Lower leg skin (tissue), 4 donors: ENCODE measurements at regions not wholly inside any gene's neighbourhood (a gene's known extent, or its start where the extent isn't known, plus 50 kb on each side); places are given as distances from the start of the nearest gene placed in this dataset.

ENCODE experiments used
- DNase-seq, 2 donors: peaks; one replicate each; pipeline ENCODE4 v3.0.0-alpha.2; 2019; ENCODE audit warnings: low spot score in 2 of 2
- H3K4me3 ChIP-seq: fragments of 200-600 bp; sonication (generic); 2 replicates; pipeline ENCODE4 v1.5.1; 2017; ENCODE audit warnings: mild to moderate bottlenecking, low read depth; ENCODE audit not compliant: poor library complexity, severe bottlenecking
- POLR2A ChIP-seq, 2 donors: fragments of 450-650 bp; IDR thresholded peaks; one replicate each; pipeline ENCODE4 v1.6.1; 2016 to 2017; ENCODE audit warnings: antibody characterized with exemption in 2 of 2, mild to moderate bottlenecking in 1 of 2, moderate library complexity in 1 of 2
- WGBS, 2 donors: methylation state at CpG; one replicate each; pipeline ENCODE4 v1.1.5; 2018; 5-methylcytosine and 5-hydroxymethylcytosine counted together
- intact Hi-C: fragments of 100-400 bp; cut with DNase I; formaldehyde crosslinking; loops from one replicate; pipeline ENCODE4 v1.15.0; 2023; ENCODE audit warnings: low total_unique reads
- TF ChIP-seq, protein P1 (sequence below), 3 donors: fragments of 450-650 bp; IDR thresholded peaks; one replicate each; pipeline ENCODE4 v1.5.1; 2016; ENCODE audit warnings: antibody characterized with exemption in 3 of 3, mild to moderate bottlenecking in 3 of 3, moderate library complexity in 2 of 3

DNA sequence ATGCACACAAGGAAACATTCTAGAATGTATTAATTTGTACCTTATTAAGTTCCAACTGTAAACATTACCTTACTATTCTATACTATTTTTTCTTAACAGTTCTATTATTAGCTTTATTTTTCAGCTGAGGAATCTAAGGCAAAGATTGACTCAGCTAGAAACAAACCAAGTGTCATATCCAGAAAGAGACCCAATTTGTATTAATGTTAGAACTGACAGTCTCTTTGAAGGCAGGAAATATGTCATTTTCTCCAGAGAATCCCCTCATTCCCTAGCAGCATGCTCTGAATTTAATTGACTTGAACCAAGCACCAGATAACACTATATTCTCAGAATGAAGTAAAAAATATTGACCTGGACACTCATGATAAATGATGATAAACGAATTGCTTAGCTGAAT lies 81.4 kb upstream of the PLPPR5 start:
- TF ChIP-seq, protein P1, sequence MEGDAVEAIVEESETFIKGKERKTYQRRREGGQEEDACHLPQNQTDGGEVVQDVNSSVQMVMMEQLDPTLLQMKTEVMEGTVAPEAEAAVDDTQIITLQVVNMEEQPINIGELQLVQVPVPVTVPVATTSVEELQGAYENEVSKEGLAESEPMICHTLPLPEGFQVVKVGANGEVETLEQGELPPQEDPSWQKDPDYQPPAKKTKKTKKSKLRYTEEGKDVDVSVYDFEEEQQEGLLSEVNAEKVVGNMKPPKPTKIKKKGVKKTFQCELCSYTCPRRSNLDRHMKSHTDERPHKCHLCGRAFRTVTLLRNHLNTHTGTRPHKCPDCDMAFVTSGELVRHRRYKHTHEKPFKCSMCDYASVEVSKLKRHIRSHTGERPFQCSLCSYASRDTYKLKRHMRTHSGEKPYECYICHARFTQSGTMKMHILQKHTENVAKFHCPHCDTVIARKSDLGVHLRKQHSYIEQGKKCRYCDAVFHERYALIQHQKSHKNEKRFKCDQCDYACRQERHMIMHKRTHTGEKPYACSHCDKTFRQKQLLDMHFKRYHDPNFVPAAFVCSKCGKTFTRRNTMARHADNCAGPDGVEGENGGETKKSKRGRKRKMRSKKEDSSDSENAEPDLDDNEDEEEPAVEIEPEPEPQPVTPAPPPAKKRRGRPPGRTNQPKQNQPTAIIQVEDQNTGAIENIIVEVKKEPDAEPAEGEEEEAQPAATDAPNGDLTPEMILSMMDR (IDR thresholded peaks at IDR 0.05) = no peak
- no peak for TF ChIP-seq POLR2A (IDR thresholded peaks at IDR 0.05)
- WGBS, 2 donors = 57 to 70% methylated on average over 1 of the region's 1 CpG
- intact Hi-C loops = no loop called here
- DNase-seq = no peak
- H3K4me3 ChIP-seq = no peak overlapping the region

DNA sequence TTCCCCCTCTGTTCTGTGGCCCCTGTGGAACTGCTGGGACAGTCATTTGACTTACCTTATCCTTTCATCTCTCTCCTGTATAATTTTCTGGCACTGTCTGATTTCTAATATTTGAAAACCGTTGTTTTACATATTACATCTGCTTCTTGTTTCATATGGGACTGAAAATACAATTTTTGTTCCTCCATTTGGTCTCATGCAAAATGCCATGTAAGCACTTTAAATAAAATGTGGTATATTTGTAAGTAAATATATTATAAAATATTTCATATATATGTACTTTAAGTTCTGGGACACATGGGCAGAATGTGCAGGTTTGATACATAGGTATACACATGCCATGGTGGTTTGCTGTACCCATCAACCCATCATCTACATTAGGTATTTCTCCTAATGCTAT lies 93.9 kb upstream of the PLPPR5 start:
- no peak overlapping the region for H3K4me3 ChIP-seq
- no peak for TF ChIP-seq POLR2A (IDR thresholded peaks at IDR 0.05)
- TF ChIP-seq, protein P1 (IDR thresholded peaks at IDR 0.05) = no peak
- WGBS, 2 donors = 81 to 84% methylated on average over 1 of the region's 1 CpG
- DNase-seq = no peak
- intact Hi-C loops = no loop called here

DNA sequence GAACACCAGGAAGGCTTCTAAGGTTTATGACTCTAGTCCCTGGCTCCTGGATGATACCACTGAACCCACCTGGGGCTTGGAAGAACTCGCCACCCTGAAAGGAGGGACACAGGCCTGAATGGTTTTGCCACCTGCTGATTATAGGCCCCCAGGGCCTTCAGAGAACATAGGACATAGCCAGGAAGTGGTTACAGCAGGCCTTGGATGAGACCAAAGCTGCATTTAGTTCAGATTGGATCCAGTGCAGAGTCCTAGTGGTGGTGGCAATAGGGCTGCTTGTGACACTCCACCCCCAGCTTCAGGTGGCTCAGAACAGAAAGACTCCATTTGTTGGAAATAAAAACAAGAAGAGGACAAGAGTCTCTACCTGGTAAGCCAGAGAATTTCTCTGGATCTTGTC lies 101.6 kb upstream of the PLPPR5 start:
- TF ChIP-seq POLR2A (IDR thresholded peaks at IDR 0.05) = no peak
- TF ChIP-seq, protein P1 (IDR thresholded peaks at IDR 0.05) = no peak
- intact Hi-C loops = no loop called here
- DNase-seq = no peak
- 90 to 100% methylated on average over 1 of the region's 1 CpG for whole genome bisulfite sequencing, 2 donors
- H3K4me3 ChIP-seq = no peak overlapping the region

DNA sequence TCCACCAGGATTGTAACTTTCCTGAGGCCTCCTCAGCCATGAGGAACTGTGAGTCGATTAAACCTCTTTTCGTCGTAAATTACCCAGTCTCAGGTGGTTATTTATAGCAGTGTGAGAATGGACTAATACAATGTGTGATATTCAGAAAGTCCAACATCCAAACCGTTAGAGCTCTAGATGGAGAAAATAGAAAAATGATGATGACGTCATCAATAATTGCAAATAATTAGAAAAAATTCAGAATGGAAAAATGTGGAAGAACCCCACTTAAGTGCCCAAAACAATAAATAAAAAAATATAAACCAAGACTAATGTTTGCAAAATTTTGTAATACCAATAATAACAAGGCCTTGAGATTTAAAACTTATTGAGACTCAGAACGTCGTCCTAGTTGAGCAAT lies 103.0 kb upstream of the PLPPR5 start:
- DNase-seq = no peak
- TF ChIP-seq, protein P1 (IDR thresholded peaks at IDR 0.05) = no peak
- no peak for TF ChIP-seq POLR2A (IDR thresholded peaks at IDR 0.05)
- no peak overlapping the region for H3K4me3 ChIP-seq
- 51 to 80% methylated on average over 7 of the region's 7 CpGs for WGBS, 2 donors
- intact Hi-C loops = no loop called here

DNA sequence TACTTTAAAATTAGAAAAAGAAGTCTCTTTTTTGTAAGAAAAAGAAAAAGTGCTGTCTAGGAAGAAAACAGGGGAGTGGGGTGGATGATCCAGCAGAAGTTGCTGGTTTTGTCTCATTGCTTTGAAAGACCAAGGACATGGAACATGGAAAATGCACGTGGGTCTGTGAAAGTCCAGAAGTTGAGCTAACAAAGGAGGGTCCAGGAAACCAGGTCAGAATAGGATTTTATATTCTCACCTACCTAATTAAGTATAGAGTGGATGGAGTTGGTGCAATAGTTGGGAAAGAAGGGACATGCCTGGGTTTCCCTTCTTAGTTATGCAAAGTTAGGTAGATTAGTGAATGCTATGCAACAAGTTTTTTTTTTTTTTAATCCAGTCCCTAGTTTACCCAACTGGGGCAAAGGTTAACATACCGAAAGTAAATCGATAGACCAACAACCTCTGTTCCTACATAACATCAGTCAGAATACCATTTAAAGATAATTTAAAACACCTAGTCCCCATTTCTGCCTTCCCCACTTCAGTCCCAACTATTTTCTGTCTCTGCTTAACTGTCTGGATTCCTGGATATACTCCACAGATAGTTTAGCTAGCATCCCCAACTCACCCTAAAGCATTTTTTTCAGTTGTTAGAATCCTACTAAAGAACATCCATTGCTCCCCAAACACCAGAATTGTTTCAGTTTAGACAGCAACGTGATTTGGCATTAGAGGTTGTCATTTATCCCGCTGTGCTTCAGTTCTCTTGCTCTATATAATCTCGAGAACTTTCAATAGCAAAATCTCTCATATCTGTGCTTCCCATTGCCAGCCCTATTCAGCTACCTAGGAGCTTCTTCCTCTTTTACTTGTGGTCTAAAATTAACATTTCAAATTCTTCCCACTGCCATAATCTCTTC lies 105.7 kb upstream of the PLPPR5 start:
- DNase-seq = no peak
- intact Hi-C loops = no loop called here
- WGBS, 2 donors = 71 to 76% methylated on average over 6 of the region's 6 CpGs
- TF ChIP-seq, protein P1 (IDR thresholded peaks at IDR 0.05) = no peak
- no peak for TF ChIP-seq POLR2A (IDR thresholded peaks at IDR 0.05)
- H3K4me3 ChIP-seq = no peak overlapping the region
